ENCODE measurements at regions not wholly inside any gene's neighbourhood (a gene's known extent, or its start where the extent isn't known, plus 50 kb on each side); places are given as distances from the start of the nearest gene placed in this dataset.

DNA sequence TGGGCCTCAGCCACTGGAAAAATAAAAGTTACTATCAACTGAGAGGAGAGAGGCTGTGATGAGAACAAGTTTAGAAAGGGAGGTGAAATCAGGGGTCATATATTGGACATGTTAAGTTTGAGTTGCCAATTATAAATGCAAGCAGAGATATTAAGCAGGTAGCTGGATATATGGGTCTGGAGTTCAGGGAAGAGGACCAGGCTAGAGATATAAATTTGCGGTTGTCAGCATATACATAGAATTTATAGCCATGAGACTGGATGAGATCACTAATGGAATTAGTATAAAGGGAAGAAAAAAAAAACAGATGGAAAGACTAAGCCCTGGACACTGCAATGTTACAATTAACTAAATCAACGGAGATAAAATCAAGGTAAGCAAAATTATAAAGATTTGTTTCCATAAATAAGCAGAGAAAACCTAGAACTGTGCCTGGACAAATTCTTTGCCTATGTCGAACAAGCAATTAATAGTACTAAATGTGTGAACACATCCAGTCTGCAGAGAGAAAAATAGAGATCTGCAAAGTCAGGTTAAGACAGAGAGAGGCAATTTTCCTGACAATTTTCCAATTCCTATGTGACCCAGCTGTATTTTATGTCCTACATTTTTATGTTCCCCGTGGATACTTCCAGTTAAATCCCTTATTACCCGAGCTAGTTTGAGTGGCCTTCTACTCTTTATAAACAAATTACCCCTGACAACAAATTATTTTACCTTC lies 265.4 kb downstream of the GASK1B start:
- Histone ChIP-seq H3K9me3 (no peaks in the 10 kb centered on the region), H3K4me3 (no peak overlapping the region), H3K4me1 (no peaks in the 10 kb centered on the region), H3K27ac (no peak overlapping the region), H3K27me3 (no peaks in the 10 kb centered on the region), H3K36me3 (no peaks in the 10 kb centered on the region)
- TF ChIP-seq, protein P1, sequence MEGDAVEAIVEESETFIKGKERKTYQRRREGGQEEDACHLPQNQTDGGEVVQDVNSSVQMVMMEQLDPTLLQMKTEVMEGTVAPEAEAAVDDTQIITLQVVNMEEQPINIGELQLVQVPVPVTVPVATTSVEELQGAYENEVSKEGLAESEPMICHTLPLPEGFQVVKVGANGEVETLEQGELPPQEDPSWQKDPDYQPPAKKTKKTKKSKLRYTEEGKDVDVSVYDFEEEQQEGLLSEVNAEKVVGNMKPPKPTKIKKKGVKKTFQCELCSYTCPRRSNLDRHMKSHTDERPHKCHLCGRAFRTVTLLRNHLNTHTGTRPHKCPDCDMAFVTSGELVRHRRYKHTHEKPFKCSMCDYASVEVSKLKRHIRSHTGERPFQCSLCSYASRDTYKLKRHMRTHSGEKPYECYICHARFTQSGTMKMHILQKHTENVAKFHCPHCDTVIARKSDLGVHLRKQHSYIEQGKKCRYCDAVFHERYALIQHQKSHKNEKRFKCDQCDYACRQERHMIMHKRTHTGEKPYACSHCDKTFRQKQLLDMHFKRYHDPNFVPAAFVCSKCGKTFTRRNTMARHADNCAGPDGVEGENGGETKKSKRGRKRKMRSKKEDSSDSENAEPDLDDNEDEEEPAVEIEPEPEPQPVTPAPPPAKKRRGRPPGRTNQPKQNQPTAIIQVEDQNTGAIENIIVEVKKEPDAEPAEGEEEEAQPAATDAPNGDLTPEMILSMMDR (IDR thresholded peaks at IDR 0.05), result no peak
- ATAC-seq (no peak), DNase-seq (no peak)
- intact Hi-C loops (cut with DNase I), result no loop called here

GRCh38 chr4:157898836-157899605 lies 273.8 kb downstream of the GASK1B start:
- H3K4me1 ChIP-seq, result no peaks in the 10 kb centered on the region
- H3K27ac ChIP-seq, result no peak overlapping the region
- intact Hi-C loops (cut with DNase I), result no loop called here
- H3K27me3 ChIP-seq, result no peaks in the 10 kb centered on the region
- DNase-seq, result no peak
- TF ChIP-seq, protein P1 (IDR thresholded peaks at IDR 0.05), result no peak
- H3K4me3 ChIP-seq, result no peak overlapping the region
- ATAC-seq, result no peak
- H3K36me3 ChIP-seq, result no peaks in the 10 kb centered on the region
- H3K9me3 ChIP-seq, result no peaks in the 10 kb centered on the region

DNA sequence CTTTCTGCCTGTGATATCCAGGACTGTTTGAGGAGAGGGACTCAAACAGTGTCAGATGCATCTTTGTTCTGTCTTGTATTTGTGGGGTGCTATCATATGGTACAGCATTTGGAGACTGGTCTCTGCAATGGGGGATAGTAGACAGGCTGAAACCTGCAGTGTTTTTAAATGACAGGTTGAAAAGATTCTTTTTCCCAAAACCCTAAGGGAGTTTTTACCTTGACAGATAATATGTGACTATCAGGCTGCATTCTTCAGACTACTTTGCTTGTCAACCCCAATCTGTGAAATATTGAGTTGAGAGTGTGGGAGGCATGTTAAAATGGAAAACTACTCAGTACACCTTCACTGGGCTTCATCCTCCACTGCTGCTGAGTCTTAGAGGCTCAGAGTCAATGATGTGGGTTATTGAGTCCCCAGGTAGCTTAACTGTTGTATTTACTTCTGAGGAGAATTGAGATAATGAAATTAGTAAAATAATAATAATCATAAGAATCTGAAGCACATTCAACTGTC lies 274.9 kb downstream of the GASK1B start:
- no peaks in the 10 kb centered on the region for H3K36me3 ChIP-seq
- TF ChIP-seq, protein P1 (IDR thresholded peaks at IDR 0.05), result no peak
- no peak overlapping the region for H3K27ac ChIP-seq
- H3K4me1 ChIP-seq, result no peaks in the 10 kb centered on the region
- intact Hi-C loops (cut with DNase I), result no loop called here
- H3K4me3 ChIP-seq, result no peak overlapping the region
- ATAC-seq, result no peak
- DNase-seq, result no peak
- no peaks in the 10 kb centered on the region for H3K27me3 ChIP-seq
- no peaks in the 10 kb centered on the region for H3K9me3 ChIP-seq

DNA sequence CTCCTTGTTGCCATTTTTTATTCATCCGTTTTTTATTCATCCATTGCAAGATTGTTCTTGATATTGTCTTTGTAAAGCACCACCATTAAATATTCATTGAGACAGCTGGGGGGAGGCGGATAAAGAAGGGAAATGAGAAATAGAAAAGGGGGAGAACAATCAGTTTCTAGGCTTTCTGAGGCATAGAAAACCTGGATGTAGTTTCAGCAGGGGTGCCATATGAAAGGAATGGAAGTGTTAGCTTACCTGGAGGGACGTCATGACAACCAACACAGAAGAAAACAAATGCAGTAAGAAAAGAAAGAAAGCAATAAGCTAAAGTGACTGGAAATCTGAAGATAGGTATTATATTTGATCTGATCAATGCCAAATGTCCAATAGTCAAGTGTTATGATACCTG lies 276.1 kb downstream of the GASK1B start:
- no peaks in the 10 kb centered on the region for H3K27me3 ChIP-seq
- H3K27ac ChIP-seq, result no peak overlapping the region
- H3K36me3 ChIP-seq, result no peaks in the 10 kb centered on the region
- intact Hi-C loops (cut with DNase I), result no loop called here
- no peaks in the 10 kb centered on the region for H3K9me3 ChIP-seq
- TF ChIP-seq, protein P1 (IDR thresholded peaks at IDR 0.05), result no peak
- H3K4me1 ChIP-seq, result no peaks in the 10 kb centered on the region
- ATAC-seq, result no peak
- no peak for DNase-seq
- no peak overlapping the region for H3K4me3 ChIP-seq

DNA sequence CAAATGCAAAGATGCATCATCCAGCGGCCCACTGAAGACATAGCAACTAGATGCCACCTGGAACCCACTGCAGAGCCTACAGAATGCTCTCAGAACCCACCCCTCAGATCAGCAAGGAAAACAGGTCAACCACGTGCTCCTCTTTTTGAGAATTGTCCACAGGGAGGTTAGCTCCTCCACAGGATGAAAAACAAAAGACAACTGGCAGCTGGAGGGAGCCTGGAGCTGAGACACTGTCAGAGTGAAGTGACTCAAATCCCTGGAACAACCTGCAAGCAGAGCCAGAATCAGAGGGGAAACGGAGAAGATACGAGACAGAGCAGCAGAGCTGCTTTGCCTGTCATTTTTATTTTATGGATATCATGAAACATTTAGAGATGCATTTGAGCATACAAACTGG lies 277.6 kb downstream of the GASK1B start:
- ATAC-seq (no peak), DNase-seq (no peak)
- TF ChIP-seq, protein P1 (IDR thresholded peaks at IDR 0.05), result no peak
- Histone ChIP-seq H3K9me3 (no peaks in the 10 kb centered on the region), H3K4me1 (no peaks in the 10 kb centered on the region), H3K4me3 (no peak overlapping the region), H3K36me3 (no peaks in the 10 kb centered on the region), H3K27ac (no peak overlapping the region), H3K27me3 (no peaks in the 10 kb centered on the region)
- intact Hi-C loops (cut with DNase I), result no loop called here
